Stimulated activated CD4-positive, alpha-beta T cell treated with anti-CD3 and anti-CD28 coated beads, Interleukin-4, amount 100 ng/mL, for 48 hours (primary cell): ENCODE measurements at regions not wholly inside any gene's neighbourhood (a gene's known extent, or its start where the extent isn't known, plus 50 kb on each side); places are given as distances from the start of the nearest gene placed in this dataset.
"Not testable (repeated sequence)": the region's sequence is repeated elsewhere in the genome, so short reads cannot be mapped to it uniquely, and the experiment has no call there.

Experiments
- DNase-seq, 2 donors: peaks; one replicate each; pipeline ENCODE4 v3.0.0-alpha.2; 2020; ENCODE audit warnings: low read depth in 2 of 2

DNA sequence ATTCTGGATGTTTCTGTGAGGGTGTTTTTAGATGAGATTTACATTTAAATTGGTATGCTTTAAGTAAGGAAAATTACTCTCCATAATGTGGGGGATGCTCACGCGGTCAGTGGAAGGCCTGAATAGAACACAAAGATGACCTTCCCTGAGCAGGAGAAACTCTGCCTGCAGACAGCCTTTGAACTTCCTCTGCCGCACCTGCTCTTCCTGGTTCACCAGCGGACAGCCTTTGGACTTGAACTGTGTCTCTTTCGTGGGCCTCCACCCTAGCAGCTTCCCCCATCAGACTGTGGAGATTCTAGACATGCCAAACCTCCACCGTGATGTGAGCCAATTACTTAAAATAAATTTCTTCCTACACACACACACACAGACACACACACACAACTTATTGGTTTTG, 210.7 kb downstream of the EFCAB11 start:
- DNase-seq, result no peak

GRCh38 chr14:89740241-89740640, 214.3 kb downstream of the EFCAB11 start:
- no peak for DNase-seq

DNA sequence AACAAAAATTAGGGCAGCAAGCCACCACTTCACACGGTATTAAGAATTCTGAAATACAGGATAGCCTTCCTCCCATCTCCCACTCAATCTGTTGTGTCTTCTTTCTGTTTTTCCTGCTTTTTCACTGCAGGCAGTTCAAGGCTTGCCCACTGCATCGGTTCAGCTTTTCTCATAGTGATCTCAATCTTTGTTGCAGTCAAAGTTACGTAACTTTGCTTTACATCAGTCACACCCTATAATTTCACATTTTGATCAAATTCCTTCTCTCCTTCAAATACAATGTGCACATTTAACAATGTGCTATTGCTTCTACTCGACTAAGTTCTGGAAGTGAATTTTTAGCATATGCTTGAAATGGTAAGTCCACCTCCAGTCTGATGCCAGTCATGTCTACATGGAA, 217.6 kb downstream of the EFCAB11 start:
- DNase-seq, result no peak

DNA sequence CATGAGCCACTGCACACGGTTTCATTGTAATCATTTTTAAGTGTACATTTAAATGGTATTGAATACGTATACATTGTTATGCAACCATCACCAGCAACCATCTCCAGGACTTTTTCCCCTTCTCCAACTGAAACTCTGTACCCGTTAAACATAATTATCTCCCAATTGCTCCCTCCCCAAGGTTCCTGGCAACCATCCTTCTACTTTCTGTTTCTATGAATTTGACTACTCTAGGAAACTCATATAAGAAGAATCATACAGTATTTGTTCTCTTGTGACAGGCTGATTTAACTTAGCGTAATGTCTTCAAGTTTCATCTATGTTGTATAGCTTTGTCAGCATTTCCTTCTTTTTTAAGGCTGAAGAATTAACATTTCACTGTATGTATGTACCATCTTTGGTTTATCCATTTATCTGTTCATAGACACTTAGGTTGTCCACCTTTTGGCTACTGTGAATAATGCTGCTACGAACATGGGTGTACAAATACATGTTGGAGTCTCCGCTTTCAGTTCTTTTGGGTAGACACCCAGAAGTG, 223.1 kb downstream of the EFCAB11 start:
- DNase-seq, result no peak

GRCh38 chr14:89730687-89731086, 223.8 kb downstream of the EFCAB11 start:
- no peak for DNase-seq

DNA sequence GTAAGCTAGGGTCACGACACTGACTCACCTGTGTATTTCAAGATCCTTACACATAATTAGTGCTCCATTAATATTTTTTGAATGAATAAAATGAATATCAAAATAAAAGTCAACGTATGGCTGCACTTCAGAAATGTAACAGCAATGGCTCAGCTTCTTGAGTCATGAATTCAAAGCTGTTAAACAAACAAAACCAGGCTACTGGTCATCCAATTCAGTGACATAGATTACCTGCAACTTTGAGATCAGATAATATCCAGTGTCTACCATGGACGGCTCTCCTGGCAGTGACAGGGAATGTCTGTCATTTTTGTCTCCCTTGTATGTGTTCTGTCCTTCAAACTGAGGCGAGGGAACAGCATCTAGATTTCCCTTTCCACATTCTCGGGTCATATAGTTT, 225.6 kb downstream of the EFCAB11 start:
- DNase-seq, result no peak

DNA sequence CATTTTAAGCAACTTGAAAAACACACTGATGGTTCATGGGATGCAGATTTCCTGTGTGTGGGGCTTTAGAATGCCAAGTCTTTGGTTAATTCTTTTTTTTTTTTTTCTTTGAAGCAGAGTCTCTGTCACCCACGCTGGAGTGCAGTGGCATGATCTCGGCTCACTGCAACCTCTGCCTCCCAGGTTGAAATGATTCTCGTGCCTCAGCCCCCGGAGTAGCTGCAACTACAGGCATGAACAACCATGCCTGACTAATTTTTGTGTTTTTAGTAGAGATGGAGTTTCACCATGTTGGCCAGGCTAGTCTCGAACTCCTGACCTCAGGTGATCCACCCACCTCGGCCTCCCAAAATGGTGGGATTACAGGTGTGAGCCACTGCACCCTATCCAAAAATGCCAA, 228.3 kb downstream of the EFCAB11 start:
- not testable (repeated sequence) for DNase-seq

DNA sequence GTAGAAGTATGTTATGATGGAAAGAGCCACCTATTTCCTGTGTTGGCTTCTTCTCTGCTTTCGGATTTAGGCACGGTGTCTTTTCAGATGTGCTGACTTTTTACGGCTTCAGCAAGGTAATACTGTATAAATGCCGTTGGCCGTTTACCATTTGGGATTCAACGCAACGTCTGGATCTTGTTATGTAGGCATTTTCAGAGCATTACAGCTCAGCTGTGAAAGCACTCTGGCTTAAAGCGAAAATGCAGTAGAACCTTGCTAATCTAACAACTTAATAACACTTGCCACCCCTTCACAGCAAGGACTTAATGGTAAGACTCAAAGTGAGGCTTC, 229.9 kb downstream of the EFCAB11 start:
- DNase-seq, result no peak

DNA sequence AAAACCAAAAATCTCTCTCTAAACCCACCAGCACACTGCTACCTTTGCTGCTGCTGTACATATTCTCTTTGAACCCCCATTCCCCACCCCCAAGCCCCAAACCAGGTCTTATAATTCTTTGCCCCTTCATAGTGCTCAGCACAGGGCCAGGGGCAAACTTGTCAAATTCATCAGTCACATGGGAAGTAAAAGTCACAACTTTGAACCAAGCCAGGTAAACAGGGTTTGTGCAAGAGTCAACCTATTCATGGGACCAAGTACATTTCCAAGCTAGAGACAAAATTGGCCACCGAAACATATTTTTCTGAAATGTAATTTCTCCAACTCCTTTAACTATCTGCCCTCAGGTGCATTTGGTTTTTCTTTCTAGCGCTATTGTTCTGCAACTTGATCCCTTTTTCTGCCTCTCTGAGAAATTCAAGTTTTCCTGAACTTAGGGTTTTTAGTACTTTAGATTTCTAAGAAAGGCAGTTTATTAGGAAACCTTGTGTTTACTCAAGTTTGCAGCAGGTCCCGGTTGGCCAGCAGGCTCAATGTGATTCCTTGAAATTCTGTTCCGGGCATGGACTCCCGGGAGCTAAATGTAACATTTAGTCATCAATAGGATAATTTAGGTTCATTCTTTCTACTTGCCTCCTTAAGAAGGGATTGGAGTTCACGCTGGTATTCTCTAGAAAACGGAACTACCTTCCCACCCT, 230.5 kb downstream of the EFCAB11 start:
- no peak for DNase-seq

DNA sequence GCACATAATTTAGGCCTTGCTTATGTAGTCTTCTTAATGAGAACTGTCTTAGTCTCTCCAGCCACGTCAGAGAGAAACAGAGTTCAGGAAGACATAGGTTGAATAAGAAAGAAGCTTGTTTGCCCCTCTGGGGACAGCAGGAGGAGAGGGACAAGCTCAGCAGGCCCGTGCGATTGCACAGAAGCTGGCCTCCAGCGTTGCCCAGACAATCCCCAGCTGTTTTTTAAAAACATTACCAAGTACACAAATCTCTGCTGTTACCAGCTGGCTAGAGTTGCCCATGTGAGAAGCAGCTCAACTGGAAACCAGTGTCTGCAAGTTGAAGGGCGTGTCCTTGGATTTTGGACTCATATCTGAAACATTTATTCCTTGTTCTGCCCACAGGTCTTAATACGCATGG, 232.6 kb downstream of the EFCAB11 start:
- no peak for DNase-seq

GRCh38 chr14:89720741-89721729, 233.5 kb downstream of the EFCAB11 start:
- DNase-seq, result peak in 1 of 2 donors; percentile 33

DNA sequence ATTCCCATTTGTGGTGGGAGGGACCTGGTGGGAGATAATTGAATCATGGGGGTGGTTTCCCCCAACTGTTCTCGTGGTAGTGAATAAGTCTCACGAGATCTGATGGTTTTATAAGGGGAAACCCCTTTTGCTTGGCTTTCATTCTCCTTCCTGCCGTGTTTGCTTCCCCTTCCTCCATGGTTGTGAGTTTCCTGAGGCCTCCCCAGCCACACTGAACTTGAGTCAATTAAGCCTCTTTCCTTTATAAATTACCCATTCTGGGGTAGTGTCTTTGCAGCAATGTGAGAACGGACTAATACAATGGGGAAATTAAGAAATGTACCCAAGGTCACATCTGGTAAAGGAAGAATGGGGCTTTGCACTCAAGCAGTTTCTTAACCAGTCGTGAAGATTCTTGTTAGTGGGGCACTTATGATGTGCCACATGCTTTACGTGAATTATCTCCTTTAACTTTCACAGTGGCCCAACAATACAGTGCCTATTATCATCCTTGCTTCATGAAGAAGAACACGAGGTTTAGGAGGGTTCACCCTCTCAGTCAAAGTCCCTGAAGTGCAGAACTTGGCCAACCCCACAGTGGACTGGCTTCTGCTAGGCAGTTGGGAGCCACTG, 234.3 kb downstream of the EFCAB11 start:
- no peak for DNase-seq

GRCh38 chr14:89719366-89720075, 235.0 kb downstream of the EFCAB11 start:
- no peak for DNase-seq

DNA sequence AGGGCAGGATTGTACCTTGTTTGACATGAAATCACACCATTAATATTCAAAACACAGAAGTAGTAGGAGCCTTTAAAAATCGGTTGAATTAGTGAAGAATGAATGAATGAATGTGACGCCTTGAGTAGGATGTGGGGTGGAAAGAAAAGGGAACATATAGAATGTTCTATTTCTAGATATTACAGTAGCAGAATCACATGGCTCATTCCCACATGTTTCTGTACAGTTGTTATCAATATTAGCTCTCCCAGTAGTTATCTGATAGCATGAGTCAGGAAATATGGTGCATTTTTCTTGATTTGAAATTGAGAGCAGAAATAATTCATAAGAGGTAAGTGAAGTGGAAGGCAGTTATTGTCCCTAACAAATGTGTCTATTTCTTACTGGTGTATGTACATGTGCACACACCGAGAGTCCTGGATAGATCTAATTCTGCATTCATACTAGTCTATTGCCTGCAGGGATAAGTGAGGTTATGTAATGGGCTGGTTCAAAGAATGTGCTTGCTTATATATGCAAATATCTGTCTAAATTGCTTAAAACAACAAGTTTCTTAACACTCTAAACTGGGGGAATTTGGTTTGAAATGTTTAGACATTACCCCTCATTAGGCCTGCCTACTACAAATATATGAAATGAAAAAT, 245.4 kb downstream of the EFCAB11 start:
- DNase-seq, result no peak

GRCh38 chr14:89707086-89707485, 247.4 kb downstream of the EFCAB11 start:
- DNase-seq, result no peak

- no peak for DNase-seq
Observed at GRCh38 chr14:89702876-89703200, 251.7 kb downstream of the EFCAB11 start.

DNA sequence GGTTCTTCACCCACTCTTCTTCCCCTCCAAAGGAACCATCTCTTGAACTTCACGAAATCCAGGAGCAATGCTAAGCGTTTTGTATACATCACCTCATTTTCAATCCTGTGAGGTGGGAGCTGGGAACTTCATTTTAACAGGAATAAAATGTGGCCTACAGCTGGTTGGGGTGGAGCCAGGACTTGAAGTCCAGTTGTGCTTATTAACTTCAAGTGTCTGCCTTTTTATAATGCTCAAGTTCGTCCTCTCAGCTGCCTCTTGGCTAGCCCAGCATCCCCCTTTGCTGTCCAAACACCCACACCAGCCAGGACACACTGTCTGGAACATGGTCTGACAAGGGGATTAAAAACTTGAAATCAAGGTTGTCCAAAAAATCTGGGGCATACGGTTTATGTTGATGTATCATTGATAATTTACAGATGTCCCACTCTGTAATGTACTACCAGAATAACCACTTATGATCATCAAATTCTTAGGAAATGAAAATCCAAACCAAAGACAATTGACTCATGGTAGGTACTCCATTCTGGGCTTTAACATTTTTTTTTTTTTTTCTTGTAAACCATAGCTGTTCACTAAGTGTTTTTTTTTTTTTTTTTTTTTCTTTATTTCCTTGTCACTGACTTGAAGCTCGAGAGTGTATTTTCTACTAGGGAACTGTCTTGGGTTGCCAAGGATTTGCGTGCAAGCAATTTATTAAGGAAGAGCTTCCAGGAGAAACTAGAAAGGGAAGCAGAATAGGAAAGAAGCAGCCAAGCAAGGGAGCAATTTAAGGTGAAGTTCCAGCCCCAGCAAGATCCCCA, 252.3 kb downstream of the EFCAB11 start:
- DNase-seq, result no peak

GRCh38 chr14:89701211-89702043, 253.1 kb downstream of the EFCAB11 start:
- peak; percentile 82 to 83 for DNase-seq

GRCh38 chr14:89700801-89701200, 253.7 kb downstream of the EFCAB11 start:
- no peak for DNase-seq

- DNase-seq, result no peak
Observed at GRCh38 chr14:89699071-89699470, 255.5 kb downstream of the EFCAB11 start.
